ENCODE measurements at regions not wholly inside any gene's neighbourhood (a gene's known extent, or its start where the extent isn't known, plus 50 kb on each side); places are given as distances from the start of the nearest gene placed in this dataset.

- H3K36me3 ChIP-seq (ENCODE audit: control insufficient read depth in 3 of 3, insufficient read depth in 3 of 3, low read length in 3 of 3) = no peaks in the 10 kb centered on the region
These were observed 220.4 kb upstream of the MEX3C start for GRCh38 chr18:51417643-51418483.

GRCh38 chr18:51425475-51425874, 228.0 kb upstream of the MEX3C start:
- Histone ChIP-seq H3K4me1 (ENCODE audit: control insufficient read depth in 3 of 3, insufficient read depth in 3 of 3, low read length in 3 of 3) (no peaks in the 10 kb centered on the region), H3K4me3 (ENCODE audit: low read length in 3 of 3) (no peak overlapping the region), H3K36me3 (ENCODE audit: control insufficient read depth in 3 of 3, insufficient read depth in 3 of 3, low read length in 3 of 3) (no peaks in the 10 kb centered on the region), H3K9me3 (ENCODE audit: control insufficient read depth in 3 of 3, low read length in 3 of 3) (no peaks in the 10 kb centered on the region), H3K27ac (ENCODE audit: low read depth, low read length) (no peak overlapping the region), H3K9ac (ENCODE audit: low read depth in 1 of 3, low read length in 3 of 3) (no peak overlapping the region), H3K27me3 (ENCODE audit: control insufficient read depth in 3 of 3, insufficient read depth in 3 of 3, low read length in 3 of 3) (no peaks in the 10 kb centered on the region)

More at GRCh38 chr18:51417643-51418483, 220.4 kb upstream of the MEX3C start:
- no peak overlapping the region for H3K4me3 ChIP-seq (ENCODE audit: low read length in 3 of 3)
- no peaks in the 10 kb centered on the region for H3K27me3 ChIP-seq (ENCODE audit: control insufficient read depth in 3 of 3, insufficient read depth in 3 of 3, low read length in 3 of 3)
- no peak overlapping the region for H3K9ac ChIP-seq (ENCODE audit: low read depth in 1 of 3, low read length in 3 of 3)
- no peaks in the 10 kb centered on the region for H3K9me3 ChIP-seq (ENCODE audit: control insufficient read depth in 3 of 3, low read length in 3 of 3)
- no peaks in the 10 kb centered on the region for H3K4me1 ChIP-seq (ENCODE audit: control insufficient read depth in 3 of 3, insufficient read depth in 3 of 3, low read length in 3 of 3)
- no peak overlapping the region for H3K27ac ChIP-seq (ENCODE audit: low read depth, low read length)

GRCh38 chr18:51425889-51426288, 228.4 kb upstream of the MEX3C start:
- H3K36me3 ChIP-seq (ENCODE audit: control insufficient read depth in 3 of 3, insufficient read depth in 3 of 3, low read length in 3 of 3) = no peaks in the 10 kb centered on the region
- H3K27me3 ChIP-seq (ENCODE audit: control insufficient read depth in 3 of 3, insufficient read depth in 3 of 3, low read length in 3 of 3) = no peaks in the 10 kb centered on the region
- no peaks in the 10 kb centered on the region for H3K4me1 ChIP-seq (ENCODE audit: control insufficient read depth in 3 of 3, insufficient read depth in 3 of 3, low read length in 3 of 3)
- H3K27ac ChIP-seq (ENCODE audit: low read depth, low read length) = no peak overlapping the region
- H3K9ac ChIP-seq (ENCODE audit: low read depth in 1 of 3, low read length in 3 of 3) = no peak overlapping the region
- H3K9me3 ChIP-seq (ENCODE audit: control insufficient read depth in 3 of 3, low read length in 3 of 3) = no peaks in the 10 kb centered on the region
- H3K4me3 ChIP-seq (ENCODE audit: low read length in 3 of 3) = no peak overlapping the region

GRCh38 chr18:51426996-51427395, 229.5 kb upstream of the MEX3C start:
- H3K4me1 ChIP-seq (ENCODE audit: control insufficient read depth in 3 of 3, insufficient read depth in 3 of 3, low read length in 3 of 3) = no peaks in the 10 kb centered on the region
- H3K9me3 ChIP-seq (ENCODE audit: control insufficient read depth in 3 of 3, low read length in 3 of 3) = no peaks in the 10 kb centered on the region
- no peak overlapping the region for H3K27ac ChIP-seq (ENCODE audit: low read depth, low read length)
- H3K27me3 ChIP-seq (ENCODE audit: control insufficient read depth in 3 of 3, insufficient read depth in 3 of 3, low read length in 3 of 3) = no peaks in the 10 kb centered on the region
- H3K36me3 ChIP-seq (ENCODE audit: control insufficient read depth in 3 of 3, insufficient read depth in 3 of 3, low read length in 3 of 3) = no peaks in the 10 kb centered on the region
- no peak overlapping the region for H3K4me3 ChIP-seq (ENCODE audit: low read length in 3 of 3)
- H3K9ac ChIP-seq (ENCODE audit: low read depth in 1 of 3, low read length in 3 of 3) = no peak overlapping the region

- Histone ChIP-seq H3K27me3 (ENCODE audit: control insufficient read depth in 3 of 3, insufficient read depth in 3 of 3, low read length in 3 of 3) (no peaks in the 10 kb centered on the region), H3K4me1 (ENCODE audit: control insufficient read depth in 3 of 3, insufficient read depth in 3 of 3, low read length in 3 of 3) (no peaks in the 10 kb centered on the region), H3K4me3 (ENCODE audit: low read length in 3 of 3) (no peak overlapping the region), H3K36me3 (ENCODE audit: control insufficient read depth in 3 of 3, insufficient read depth in 3 of 3, low read length in 3 of 3) (no peaks in the 10 kb centered on the region), H3K27ac (ENCODE audit: low read depth, low read length) (no peak overlapping the region), H3K9ac (ENCODE audit: low read depth in 1 of 3, low read length in 3 of 3) (no peak overlapping the region), H3K9me3 (ENCODE audit: control insufficient read depth in 3 of 3, low read length in 3 of 3) (no peaks in the 10 kb centered on the region)
These were observed 232.2 kb upstream of the MEX3C start for GRCh38 chr18:51429644-51430043.

- H3K36me3 ChIP-seq (ENCODE audit: control insufficient read depth in 3 of 3, insufficient read depth in 3 of 3, low read length in 3 of 3) = no peaks in the 10 kb centered on the region
- H3K4me3 ChIP-seq (ENCODE audit: low read length in 3 of 3) = no peak overlapping the region
- H3K9me3 ChIP-seq (ENCODE audit: control insufficient read depth in 3 of 3, low read length in 3 of 3) = no peaks in the 10 kb centered on the region
- no peak overlapping the region for H3K27ac ChIP-seq (ENCODE audit: low read depth, low read length)
- H3K27me3 ChIP-seq (ENCODE audit: control insufficient read depth in 3 of 3, insufficient read depth in 3 of 3, low read length in 3 of 3) = no peaks in the 10 kb centered on the region
- H3K4me1 ChIP-seq (ENCODE audit: control insufficient read depth in 3 of 3, insufficient read depth in 3 of 3, low read length in 3 of 3) = no peaks in the 10 kb centered on the region
- H3K9ac ChIP-seq (ENCODE audit: low read depth in 1 of 3, low read length in 3 of 3) = no peak overlapping the region
These were observed 233.1 kb upstream of the MEX3C start for GRCh38 chr18:51430538-51430937.

- H3K27me3 ChIP-seq (ENCODE audit: control insufficient read depth in 3 of 3, insufficient read depth in 3 of 3, low read length in 3 of 3) = peaks cover 0 to 6% (median 3%) of the 10 kb centered on the region in 3 donors
These were observed 235.8 kb upstream of the MEX3C start for GRCh38 chr18:51433296-51433695.

GRCh38 chr18:51433881-51434280, 236.4 kb upstream of the MEX3C start:
- Histone ChIP-seq H3K4me3 (ENCODE audit: low read length in 3 of 3) (no peak overlapping the region), H3K36me3 (ENCODE audit: control insufficient read depth in 3 of 3, insufficient read depth in 3 of 3, low read length in 3 of 3) (no peaks in the 10 kb centered on the region)

More at GRCh38 chr18:51433296-51433695, 235.8 kb upstream of the MEX3C start:
- Histone ChIP-seq H3K36me3 (ENCODE audit: control insufficient read depth in 3 of 3, insufficient read depth in 3 of 3, low read length in 3 of 3) (no peaks in the 10 kb centered on the region), H3K4me3 (ENCODE audit: low read length in 3 of 3) (no peak overlapping the region), H3K9ac (ENCODE audit: low read depth in 1 of 3, low read length in 3 of 3) (no peak overlapping the region), H3K27ac (ENCODE audit: low read depth, low read length) (no peak overlapping the region), H3K9me3 (ENCODE audit: control insufficient read depth in 3 of 3, low read length in 3 of 3) (no peaks in the 10 kb centered on the region), H3K4me1 (ENCODE audit: control insufficient read depth in 3 of 3, insufficient read depth in 3 of 3, low read length in 3 of 3) (no peaks in the 10 kb centered on the region)

GRCh38 chr18:51437280-51438271, 240.1 kb upstream of the MEX3C start:
- no peaks in the 10 kb centered on the region for H3K4me1 ChIP-seq (ENCODE audit: control insufficient read depth in 3 of 3, insufficient read depth in 3 of 3, low read length in 3 of 3)
- no peak overlapping the region for H3K4me3 ChIP-seq (ENCODE audit: low read length in 3 of 3)
- H3K27me3 ChIP-seq (ENCODE audit: control insufficient read depth in 3 of 3, insufficient read depth in 3 of 3, low read length in 3 of 3) = peaks cover 0 to 6% (median 3%) of the 10 kb centered on the region in 3 donors
- no peaks in the 10 kb centered on the region for H3K36me3 ChIP-seq (ENCODE audit: control insufficient read depth in 3 of 3, insufficient read depth in 3 of 3, low read length in 3 of 3)
- no peaks in the 10 kb centered on the region for H3K9me3 ChIP-seq (ENCODE audit: control insufficient read depth in 3 of 3, low read length in 3 of 3)
- no peak overlapping the region for H3K9ac ChIP-seq (ENCODE audit: low read depth in 1 of 3, low read length in 3 of 3)
- H3K27ac ChIP-seq (ENCODE audit: low read depth, low read length) = no peak overlapping the region

More at GRCh38 chr18:51433881-51434280, 236.4 kb upstream of the MEX3C start:
- Histone ChIP-seq H3K27me3 (ENCODE audit: control insufficient read depth in 3 of 3, insufficient read depth in 3 of 3, low read length in 3 of 3) (peaks cover 0 to 6% (median 3%) of the 10 kb centered on the region in 3 donors), H3K4me1 (ENCODE audit: control insufficient read depth in 3 of 3, insufficient read depth in 3 of 3, low read length in 3 of 3) (no peaks in the 10 kb centered on the region), H3K27ac (ENCODE audit: low read depth, low read length) (no peak overlapping the region), H3K9me3 (ENCODE audit: control insufficient read depth in 3 of 3, low read length in 3 of 3) (no peaks in the 10 kb centered on the region), H3K9ac (ENCODE audit: low read depth in 1 of 3, low read length in 3 of 3) (no peak overlapping the region)
